Body of pancreas (tissue), 4 donors: ENCODE measurements at regions not wholly inside any gene's neighbourhood (a gene's known extent, or its start where the extent isn't known, plus 50 kb on each side); places are given as distances from the start of the nearest gene placed in this dataset.

ENCODE experiments used
- POLR2A ChIP-seq, 3 donors: fragments of 450-650 bp; IDR thresholded peaks; one replicate each; pipeline ENCODE4 v1.6.1; 2016; ENCODE audit warnings: antibody characterized with exemption in 3 of 3, mild to moderate bottlenecking in 2 of 3
- TF ChIP-seq, protein P1 (sequence below), 7 experiments: fragments of 450-650 bp in 4 of 7; fragments of 200-600 bp in 3 of 7; sonication (generic) in 3 of 7; IDR thresholded peaks; one replicate each; pipeline ENCODE4 v1.5.1; 2016 to 2019; ENCODE audit warnings: antibody characterized with exemption in 7 of 7

DNA sequence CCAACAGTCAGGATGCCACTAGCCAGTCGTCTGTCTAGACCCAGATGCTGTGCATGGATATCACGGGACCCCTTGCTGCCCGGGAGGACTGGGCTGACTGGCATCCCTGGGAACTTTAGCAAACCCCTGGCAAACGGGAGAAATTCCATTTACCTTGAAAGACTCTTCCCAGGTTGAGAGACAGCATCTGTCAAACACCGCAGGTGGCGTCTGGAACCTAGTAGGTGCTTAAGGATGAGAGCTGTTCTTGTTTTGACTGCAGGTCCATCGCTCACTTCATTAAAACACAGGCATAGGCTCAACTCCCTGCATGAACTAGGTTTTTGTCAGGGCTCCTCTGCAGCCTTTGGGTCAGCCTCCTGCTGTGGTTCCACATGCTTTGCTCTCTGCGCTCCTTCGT lies 546.3 kb downstream of the BCL11B start:
- TF ChIP-seq, protein P1, sequence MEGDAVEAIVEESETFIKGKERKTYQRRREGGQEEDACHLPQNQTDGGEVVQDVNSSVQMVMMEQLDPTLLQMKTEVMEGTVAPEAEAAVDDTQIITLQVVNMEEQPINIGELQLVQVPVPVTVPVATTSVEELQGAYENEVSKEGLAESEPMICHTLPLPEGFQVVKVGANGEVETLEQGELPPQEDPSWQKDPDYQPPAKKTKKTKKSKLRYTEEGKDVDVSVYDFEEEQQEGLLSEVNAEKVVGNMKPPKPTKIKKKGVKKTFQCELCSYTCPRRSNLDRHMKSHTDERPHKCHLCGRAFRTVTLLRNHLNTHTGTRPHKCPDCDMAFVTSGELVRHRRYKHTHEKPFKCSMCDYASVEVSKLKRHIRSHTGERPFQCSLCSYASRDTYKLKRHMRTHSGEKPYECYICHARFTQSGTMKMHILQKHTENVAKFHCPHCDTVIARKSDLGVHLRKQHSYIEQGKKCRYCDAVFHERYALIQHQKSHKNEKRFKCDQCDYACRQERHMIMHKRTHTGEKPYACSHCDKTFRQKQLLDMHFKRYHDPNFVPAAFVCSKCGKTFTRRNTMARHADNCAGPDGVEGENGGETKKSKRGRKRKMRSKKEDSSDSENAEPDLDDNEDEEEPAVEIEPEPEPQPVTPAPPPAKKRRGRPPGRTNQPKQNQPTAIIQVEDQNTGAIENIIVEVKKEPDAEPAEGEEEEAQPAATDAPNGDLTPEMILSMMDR (IDR thresholded peaks at IDR 0.05), result no peak
- no peak for TF ChIP-seq POLR2A (IDR thresholded peaks at IDR 0.05)
